AG09309 (cell line): ENCODE measurements at regions not wholly inside any gene's neighbourhood (a gene's known extent, or its start where the extent isn't known, plus 50 kb on each side); places are given as distances from the start of the nearest gene placed in this dataset.

Source experiments
- DNase-seq: peaks from one replicate; pipeline ENCODE4 v3.0.0-alpha.2; 2010; ENCODE audit warnings: low read depth
- H3K4me3 ChIP-seq: 2 replicates; pipeline ENCODE4 v1.5.1; 2011; ENCODE audit warnings: mild to moderate bottlenecking, low read depth, low read length, moderate library complexity; ENCODE audit not compliant: control insufficient read depth
- TF ChIP-seq, protein P1 (sequence below): IDR thresholded peaks from 2 replicates; pipeline ENCODE4 v1.5.1; 2011; ENCODE audit warnings: mild to moderate bottlenecking, low read depth, low read length, inconsistent platforms; ENCODE audit not compliant: insufficient read depth, control insufficient read depth; ENCODE audit errors: missing control alignments

DNA sequence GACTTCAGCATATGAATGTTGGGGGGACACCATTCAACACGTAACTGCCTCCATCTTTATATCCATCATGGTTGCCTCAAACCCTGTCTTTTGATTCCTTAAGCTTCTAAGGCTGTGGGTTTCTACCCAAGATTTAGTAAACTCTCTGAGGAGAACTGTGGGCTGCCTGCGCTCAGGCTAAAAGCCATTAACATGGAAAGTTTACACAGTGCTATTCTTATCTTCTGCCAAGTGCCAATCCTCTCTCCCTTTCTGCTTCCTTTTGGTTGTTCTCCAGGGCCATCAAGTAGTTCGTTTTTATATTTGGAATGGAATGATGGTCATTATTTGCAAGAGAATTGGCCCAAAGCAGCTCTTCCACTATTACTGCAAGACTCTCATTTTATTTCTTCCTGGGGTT, 97.3 kb upstream of the KLF14 start:
- TF ChIP-seq, protein P1, sequence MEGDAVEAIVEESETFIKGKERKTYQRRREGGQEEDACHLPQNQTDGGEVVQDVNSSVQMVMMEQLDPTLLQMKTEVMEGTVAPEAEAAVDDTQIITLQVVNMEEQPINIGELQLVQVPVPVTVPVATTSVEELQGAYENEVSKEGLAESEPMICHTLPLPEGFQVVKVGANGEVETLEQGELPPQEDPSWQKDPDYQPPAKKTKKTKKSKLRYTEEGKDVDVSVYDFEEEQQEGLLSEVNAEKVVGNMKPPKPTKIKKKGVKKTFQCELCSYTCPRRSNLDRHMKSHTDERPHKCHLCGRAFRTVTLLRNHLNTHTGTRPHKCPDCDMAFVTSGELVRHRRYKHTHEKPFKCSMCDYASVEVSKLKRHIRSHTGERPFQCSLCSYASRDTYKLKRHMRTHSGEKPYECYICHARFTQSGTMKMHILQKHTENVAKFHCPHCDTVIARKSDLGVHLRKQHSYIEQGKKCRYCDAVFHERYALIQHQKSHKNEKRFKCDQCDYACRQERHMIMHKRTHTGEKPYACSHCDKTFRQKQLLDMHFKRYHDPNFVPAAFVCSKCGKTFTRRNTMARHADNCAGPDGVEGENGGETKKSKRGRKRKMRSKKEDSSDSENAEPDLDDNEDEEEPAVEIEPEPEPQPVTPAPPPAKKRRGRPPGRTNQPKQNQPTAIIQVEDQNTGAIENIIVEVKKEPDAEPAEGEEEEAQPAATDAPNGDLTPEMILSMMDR = no peak
- no peak for DNase-seq
- no peak overlapping the region for H3K4me3 ChIP-seq

DNA sequence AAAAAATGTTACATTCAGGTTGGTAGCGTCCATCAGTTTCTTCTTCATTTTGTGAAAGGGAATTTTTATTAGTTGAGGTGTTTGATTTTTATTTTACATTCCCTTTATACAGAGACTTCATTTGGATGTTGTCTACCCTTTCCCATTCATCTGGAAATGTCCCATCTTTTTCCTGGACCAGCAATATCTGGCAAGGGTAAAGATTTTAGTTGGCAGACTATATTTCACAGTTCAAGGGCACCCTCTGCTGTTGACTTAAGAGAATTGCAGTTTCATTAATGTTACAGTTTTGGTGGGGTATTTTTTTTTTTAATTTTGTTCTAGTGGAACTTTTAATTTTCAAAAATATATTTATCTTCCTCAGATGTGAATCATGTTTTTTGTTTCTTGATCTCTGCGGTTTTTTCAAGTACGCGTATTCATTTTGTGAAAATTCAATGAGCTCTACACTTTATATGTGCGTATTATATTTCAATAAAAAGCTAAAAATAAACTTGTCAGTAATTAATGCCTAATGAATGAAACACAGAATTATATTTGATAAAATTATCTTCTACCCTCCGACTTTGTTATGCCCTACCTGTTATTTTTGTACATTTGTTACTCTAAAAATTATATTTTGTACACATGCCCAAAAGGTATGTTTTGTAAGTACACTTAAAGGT, 97.9 kb upstream of the KLF14 start:
- no peak overlapping the region for H3K4me3 ChIP-seq
- TF ChIP-seq, protein P1 = peak; percentile 61
- DNase-seq = no peak

DNA sequence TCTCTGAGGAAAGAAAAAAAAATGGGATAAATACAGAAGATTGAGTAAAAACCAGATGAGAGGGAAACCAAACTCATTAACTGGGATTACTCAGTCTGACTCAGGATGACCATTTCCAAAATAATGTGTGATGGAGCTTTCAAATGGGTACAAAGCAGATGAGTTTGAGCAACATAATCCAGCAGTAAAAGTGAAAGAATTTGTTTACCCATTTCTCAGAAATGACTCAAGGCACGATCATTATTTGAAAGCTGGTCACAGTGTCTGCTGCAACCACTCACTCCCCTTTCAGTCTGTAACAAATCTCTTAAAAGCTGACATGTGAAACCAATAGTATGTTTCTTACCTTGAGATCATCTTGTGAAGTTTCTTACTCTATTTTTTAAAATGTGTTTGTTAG, 104.7 kb upstream of the KLF14 start:
- H3K4me3 ChIP-seq = no peak overlapping the region
- peak; percentile 96 for DNase-seq
- TF ChIP-seq, protein P1 = no peak

DNA sequence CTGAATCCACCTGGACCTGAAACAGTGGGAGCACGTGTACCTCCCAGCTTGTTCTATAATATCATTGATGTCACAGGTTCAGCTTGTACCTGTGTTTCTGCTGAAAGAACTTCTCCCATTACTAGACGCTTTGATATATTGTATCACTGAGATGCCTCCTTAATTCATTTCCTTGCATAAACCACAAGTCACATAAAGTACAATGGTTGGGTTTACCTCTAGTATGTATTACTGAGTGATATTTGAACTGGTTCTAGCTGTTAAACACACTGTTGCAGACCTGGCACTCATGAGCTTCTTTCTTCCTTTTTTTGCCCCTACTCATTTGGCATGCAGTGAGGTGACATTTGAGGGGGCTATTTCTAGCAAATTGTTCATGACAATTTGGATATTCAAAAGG, 106.6 kb upstream of the KLF14 start:
- no peak for DNase-seq
- no peak overlapping the region for H3K4me3 ChIP-seq

DNA sequence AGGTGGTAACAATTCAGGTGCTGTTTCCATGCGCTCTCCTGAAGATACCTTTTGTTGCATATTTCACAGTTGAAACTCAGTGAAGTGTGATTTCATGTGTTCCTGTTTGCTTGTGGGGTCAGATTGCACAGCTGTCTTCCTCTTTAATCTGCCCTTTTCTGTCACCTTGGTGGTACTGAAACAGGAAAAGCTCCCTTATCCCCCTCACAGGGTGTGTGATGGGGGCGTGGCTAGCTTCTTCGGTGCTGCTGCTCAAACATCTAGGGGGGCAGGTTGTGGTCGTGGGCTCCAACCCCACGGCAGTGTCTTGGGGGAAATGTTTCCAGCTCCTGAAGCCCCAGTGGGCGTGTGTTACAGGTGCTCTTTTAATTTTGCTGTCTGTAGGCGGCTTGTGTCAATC, 107.4 kb upstream of the KLF14 start:
- no peak for DNase-seq
- TF ChIP-seq, protein P1 = no peak
- H3K4me3 ChIP-seq = no peak overlapping the region

More for the DNA sequence above, 106.6 kb upstream of the KLF14 start:
- TF ChIP-seq, protein P1 = no peak

DNA sequence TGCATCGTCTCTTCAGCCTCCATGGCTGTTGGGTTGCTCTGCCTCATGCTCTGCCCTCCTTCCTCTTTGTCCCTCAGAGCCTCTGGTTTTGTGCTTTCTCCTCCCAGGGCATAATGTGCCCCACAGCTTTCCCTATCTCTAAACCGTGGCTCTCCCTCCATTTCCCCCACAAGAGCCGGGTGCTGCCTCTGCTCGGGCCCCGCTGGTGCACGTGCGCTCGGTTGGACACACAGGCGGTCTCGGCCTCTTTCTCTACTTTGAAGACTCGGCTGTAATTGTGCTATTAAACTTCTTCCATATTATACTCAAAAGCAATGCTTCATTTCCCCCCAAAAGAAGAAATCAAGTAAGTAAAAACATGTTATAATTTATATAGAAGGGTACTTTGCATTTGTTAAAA, 109.7 kb upstream of the KLF14 start:
- DNase-seq = no peak
- TF ChIP-seq, protein P1 = no peak

More for the DNA sequence above, 109.7 kb upstream of the KLF14 start:
- no peak overlapping the region for H3K4me3 ChIP-seq
